Natural killer cell (primary cell): ENCODE measurements at regions not wholly inside any gene's neighbourhood (a gene's known extent, or its start where the extent isn't known, plus 50 kb on each side); places are given as distances from the start of the nearest gene placed in this dataset.

ENCODE experiments used
- ATAC-seq, 3 donors: fragments of 150-1000 bp in 2 of 3; fragments of 200-7000 bp in 1 of 3; cut with Tn5 transposase; 1 replicate in 1 of 3; 2 replicates in 2 of 3; pipeline ENCODE4 v1.10.0; 2021; ENCODE audit warnings: mild to moderate bottlenecking in 2 of 3, moderate library complexity in 2 of 3
- DNase-seq, 2 donors: peaks; one replicate each; pipeline versions ENCODE4 v3.0.0 to v3.0.0-alpha.2; 2013 to 2021; ENCODE audit warnings: mixed read lengths in 1 of 2
- H3K27ac ChIP-seq: one replicate; pipeline ENCODE4 v1.5.1; 2013; ENCODE audit warnings: mild to moderate bottlenecking, low read length
- H3K27me3 ChIP-seq: one replicate; pipeline ENCODE4 v1.6.1; 2013; ENCODE audit warnings: low read length; ENCODE audit not compliant: control insufficient read depth, insufficient read depth
- H3K36me3 ChIP-seq: one replicate; pipeline ENCODE4 v1.6.1; 2013; ENCODE audit warnings: low read length; ENCODE audit not compliant: control insufficient read depth, insufficient read depth
- H3K4me1 ChIP-seq: one replicate; pipeline ENCODE4 v1.6.1; 2013; ENCODE audit warnings: low read length; ENCODE audit not compliant: control insufficient read depth, insufficient read depth
- H3K4me3 ChIP-seq: one replicate; pipeline ENCODE4 v1.5.1; 2013; ENCODE audit warnings: low read length
- H3K9me3 ChIP-seq: one replicate; pipeline ENCODE4 v1.6.1; 2013; ENCODE audit warnings: low read length; ENCODE audit not compliant: control insufficient read depth, insufficient read depth
- H3K27ac Mint-ChIP-seq, 2 donors: one replicate each; pipeline ENCODE4 v1.8.0; 2022; ENCODE audit warnings: mild to moderate bottlenecking in 2 of 2, mixed read lengths in 2 of 2, moderate library complexity in 1 of 2
- H3K27me3 Mint-ChIP-seq, 2 donors: one replicate each; pipeline ENCODE4 v1.8.0; 2022; ENCODE audit warnings: low read depth in 2 of 2, mixed read lengths in 2 of 2
- H3K36me3 Mint-ChIP-seq: one replicate; pipeline ENCODE4 v1.8.0; 2022; ENCODE audit warnings: mixed read lengths
- H3K4me1 Mint-ChIP-seq, 2 donors: one replicate each; pipeline ENCODE4 v1.8.0; 2022; ENCODE audit warnings: mixed read lengths in 2 of 2
- H3K4me3 Mint-ChIP-seq: one replicate; pipeline ENCODE4 v1.8.0; 2022; ENCODE audit warnings: mild to moderate bottlenecking, moderate library complexity, mixed read lengths
- H3K9me3 Mint-ChIP-seq, 2 donors: one replicate each; pipeline ENCODE4 v1.8.0; 2022; ENCODE audit warnings: mixed read lengths in 2 of 2
- CTCF ChIP-seq: fragments of 200-600 bp; IDR thresholded peaks from one replicate; pipeline ENCODE4 v1.8.0; 2022; ENCODE audit warnings: antibody characterized with exemption
- WGBS: methylation state at CpG from one replicate; pipeline ENCODE4 v1.1.7; 2013; ENCODE audit warnings: missing lambda C conversion rate; ENCODE audit not compliant: insufficient coverage; 5-methylcytosine and 5-hydroxymethylcytosine counted together
- intact Hi-C: fragments of 100-400 bp; cut with micrococcal nuclease; formaldehyde crosslinking; loops from one replicate; pipeline ENCODE4 v1.14.2; 2022

GRCh38 chrX:110448459-110448858 lies 89.8 kb downstream of the RTL9 start:
- ATAC-seq (no peak), DNase-seq (no peak)
- Mint-ChIP-seq H3K36me3 (no peaks in the 10 kb centered on the region), H3K4me3 (no peak overlapping the region), H3K27me3 (peaks cover 4 to 44% of the 10 kb centered on the region in 2 donors), H3K4me1 (no peaks in the 10 kb centered on the region), H3K9me3 (no peaks in the 10 kb centered on the region), H3K27ac (no peak overlapping the region)
- no peak overlapping the region for H3K4me3 ChIP-seq
- no peak overlapping the region for H3K27ac ChIP-seq
- WGBS, result 73% methylated on average over 9 of the region's 10 CpGs
- no peaks in the 10 kb centered on the region for H3K9me3 ChIP-seq
- H3K4me1 ChIP-seq, result no peaks in the 10 kb centered on the region
- no peaks in the 10 kb centered on the region for H3K36me3 ChIP-seq
- peaks cover 2% of the 10 kb centered on the region for H3K27me3 ChIP-seq
- intact Hi-C loops, result no loop called here
- TF ChIP-seq CTCF, result no peak

GRCh38 chrX:110449312-110449711 lies 90.7 kb downstream of the RTL9 start:
- ATAC-seq (no peak), DNase-seq (no peak)
- intact Hi-C loops, result no loop called here
- WGBS, result 87% methylated on average over 2 of the region's 2 CpGs
- Histone ChIP-seq H3K36me3 (no peaks in the 10 kb centered on the region), H3K27me3 (peaks cover 2% of the 10 kb centered on the region), H3K4me1 (no peaks in the 10 kb centered on the region), H3K9me3 (no peaks in the 10 kb centered on the region), H3K27ac (no peak overlapping the region), H3K4me3 (no peak overlapping the region)
- Mint-ChIP-seq H3K27me3 (peaks cover 4 to 35% of the 10 kb centered on the region in 2 donors), H3K9me3 (no peaks in the 10 kb centered on the region), H3K36me3 (no peaks in the 10 kb centered on the region), H3K4me3 (no peak overlapping the region), H3K4me1 (no peaks in the 10 kb centered on the region), H3K27ac (no peak overlapping the region)
- TF ChIP-seq CTCF, result no peak

- no peak overlapping the region for H3K27ac Mint-ChIP-seq
- Histone ChIP-seq H3K36me3 (no peaks in the 10 kb centered on the region), H3K27me3 (peaks cover 2% of the 10 kb centered on the region), H3K4me1 (no peaks in the 10 kb centered on the region), H3K27ac (no peak overlapping the region), H3K4me3 (no peak overlapping the region), H3K9me3 (no peaks in the 10 kb centered on the region)
- peak; percentile 43 for TF ChIP-seq CTCF
- no peaks in the 10 kb centered on the region for H3K4me1 Mint-ChIP-seq
- no peak overlapping the region for H3K4me3 Mint-ChIP-seq
- intact Hi-C loops, result loop anchor here (1.0 kb wide), 1 partner anchor 397 kb away; no protein-coding TSS in a partner anchor
- WGBS, result 8% methylated on average over 4 of the region's 4 CpGs
- H3K36me3 Mint-ChIP-seq, result no peaks in the 10 kb centered on the region
- ATAC-seq (peak in 2 of 3 donors; percentile 54 to 85), DNase-seq (peak; percentile 14 to 63)
- peaks cover under 1 to 28% of the 10 kb centered on the region in 2 donors for H3K27me3 Mint-ChIP-seq
- H3K9me3 Mint-ChIP-seq, result no peaks in the 10 kb centered on the region
Measured at GRCh38 chrX:110450050-110450449, 91.4 kb downstream of the RTL9 start.

- H3K4me3 Mint-ChIP-seq, result no peak overlapping the region
- intact Hi-C loops, result no loop called here
- Histone ChIP-seq H3K27me3 (peaks cover 2% of the 10 kb centered on the region), H3K36me3 (no peaks in the 10 kb centered on the region), H3K9me3 (no peaks in the 10 kb centered on the region), H3K4me1 (no peaks in the 10 kb centered on the region), H3K27ac (no peak overlapping the region), H3K4me3 (no peak overlapping the region)
- TF ChIP-seq CTCF, result no peak
- no peaks in the 10 kb centered on the region for H3K4me1 Mint-ChIP-seq
- H3K9me3 Mint-ChIP-seq, result no peaks in the 10 kb centered on the region
- no peak overlapping the region for H3K27ac Mint-ChIP-seq
- H3K27me3 Mint-ChIP-seq, result peaks cover 12 to 24% of the 10 kb centered on the region in 2 donors
- ATAC-seq (no peak), DNase-seq (no peak)
- WGBS, result 86% methylated on average over 7 of the region's 7 CpGs
- H3K36me3 Mint-ChIP-seq, result no peaks in the 10 kb centered on the region
Measured at GRCh38 chrX:110454336-110454735, 95.7 kb downstream of the RTL9 start.
